ENCODE measurements at regions not wholly inside any gene's neighbourhood (a gene's known extent, or its start where the extent isn't known, plus 50 kb on each side); places are given as distances from the start of the nearest gene placed in this dataset.

DNA sequence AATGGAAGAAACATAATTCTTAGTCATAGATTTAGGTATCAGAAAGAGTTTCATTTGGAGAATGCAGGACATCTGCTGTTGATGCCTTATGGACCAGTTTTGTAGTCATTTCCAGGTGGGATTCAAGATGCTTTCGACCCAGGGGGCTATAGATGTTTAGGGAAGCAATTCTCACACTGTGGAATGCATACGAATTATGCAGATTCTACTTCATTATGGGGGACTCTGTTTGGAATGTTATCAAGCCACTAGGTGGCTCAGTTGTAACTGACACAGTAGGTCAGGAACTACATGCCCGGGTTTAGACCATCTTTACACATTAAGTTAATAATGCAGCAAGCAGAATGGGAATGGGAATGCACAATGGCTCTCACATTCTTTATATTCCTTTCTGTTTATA, 1359.8 kb downstream of the ZPLD1 start:
- ATAC-seq (no peak), DNase-seq (no peak)
- H3K27me3 ChIP-seq (ENCODE audit: insufficient read depth in 3 of 3, low read length in 2 of 3) = no peaks in the 10 kb centered on the region
- no peak overlapping the region for H3K4me3 ChIP-seq
- no peaks in the 10 kb centered on the region for H3K4me1 ChIP-seq
- 21 to 32% (median 29%) methylated on average over 3 of the region's 3 CpGs for WGBS, 3 donors
- intact Hi-C loops (cut with DNase I) = no loop called here
- no peak overlapping the region for H3K27ac ChIP-seq
- H3K9me3 ChIP-seq = no peaks in the 10 kb centered on the region
- H3K36me3 ChIP-seq (ENCODE audit: insufficient read depth in 1 of 2, low read depth in 1 of 2) = no peaks in the 10 kb centered on the region
- TF ChIP-seq, protein P1, sequence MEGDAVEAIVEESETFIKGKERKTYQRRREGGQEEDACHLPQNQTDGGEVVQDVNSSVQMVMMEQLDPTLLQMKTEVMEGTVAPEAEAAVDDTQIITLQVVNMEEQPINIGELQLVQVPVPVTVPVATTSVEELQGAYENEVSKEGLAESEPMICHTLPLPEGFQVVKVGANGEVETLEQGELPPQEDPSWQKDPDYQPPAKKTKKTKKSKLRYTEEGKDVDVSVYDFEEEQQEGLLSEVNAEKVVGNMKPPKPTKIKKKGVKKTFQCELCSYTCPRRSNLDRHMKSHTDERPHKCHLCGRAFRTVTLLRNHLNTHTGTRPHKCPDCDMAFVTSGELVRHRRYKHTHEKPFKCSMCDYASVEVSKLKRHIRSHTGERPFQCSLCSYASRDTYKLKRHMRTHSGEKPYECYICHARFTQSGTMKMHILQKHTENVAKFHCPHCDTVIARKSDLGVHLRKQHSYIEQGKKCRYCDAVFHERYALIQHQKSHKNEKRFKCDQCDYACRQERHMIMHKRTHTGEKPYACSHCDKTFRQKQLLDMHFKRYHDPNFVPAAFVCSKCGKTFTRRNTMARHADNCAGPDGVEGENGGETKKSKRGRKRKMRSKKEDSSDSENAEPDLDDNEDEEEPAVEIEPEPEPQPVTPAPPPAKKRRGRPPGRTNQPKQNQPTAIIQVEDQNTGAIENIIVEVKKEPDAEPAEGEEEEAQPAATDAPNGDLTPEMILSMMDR (IDR thresholded peaks at IDR 0.05) = no peak

DNA sequence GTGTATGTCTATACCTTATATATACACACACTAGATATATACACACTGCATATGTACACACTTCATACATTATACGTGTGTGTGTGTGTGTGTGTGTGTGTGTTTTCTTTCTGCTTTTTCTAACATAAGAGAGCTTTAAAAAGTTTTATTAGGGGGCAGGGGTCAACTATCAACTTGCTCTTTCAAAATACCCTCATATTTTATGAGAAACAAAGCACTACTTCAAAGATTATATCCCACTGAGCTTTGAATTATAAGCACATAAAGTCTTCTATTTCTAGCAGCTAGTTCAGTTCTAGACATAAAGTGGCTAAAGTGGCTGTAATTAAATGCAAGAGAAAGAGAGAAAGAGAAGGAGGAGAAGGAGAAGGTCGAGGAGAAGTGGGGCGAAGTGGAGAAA, 1361.3 kb downstream of the ZPLD1 start:
- DNase-seq (no peak), ATAC-seq (no peak)
- no peak overlapping the region for H3K4me3 ChIP-seq
- H3K36me3 ChIP-seq (ENCODE audit: insufficient read depth in 1 of 2, low read depth in 1 of 2) = no peaks in the 10 kb centered on the region
- H3K4me1 ChIP-seq = no peaks in the 10 kb centered on the region
- H3K27ac ChIP-seq = no peak overlapping the region
- intact Hi-C loops (cut with DNase I) = no loop called here
- no peaks in the 10 kb centered on the region for H3K9me3 ChIP-seq
- no peaks in the 10 kb centered on the region for H3K27me3 ChIP-seq (ENCODE audit: insufficient read depth in 3 of 3, low read length in 2 of 3)
- TF ChIP-seq, protein P1 (IDR thresholded peaks at IDR 0.05) = no peak
- 38 to 60% (median 53%) methylated on average over 3 of the region's 3 CpGs for WGBS, 3 donors

DNA sequence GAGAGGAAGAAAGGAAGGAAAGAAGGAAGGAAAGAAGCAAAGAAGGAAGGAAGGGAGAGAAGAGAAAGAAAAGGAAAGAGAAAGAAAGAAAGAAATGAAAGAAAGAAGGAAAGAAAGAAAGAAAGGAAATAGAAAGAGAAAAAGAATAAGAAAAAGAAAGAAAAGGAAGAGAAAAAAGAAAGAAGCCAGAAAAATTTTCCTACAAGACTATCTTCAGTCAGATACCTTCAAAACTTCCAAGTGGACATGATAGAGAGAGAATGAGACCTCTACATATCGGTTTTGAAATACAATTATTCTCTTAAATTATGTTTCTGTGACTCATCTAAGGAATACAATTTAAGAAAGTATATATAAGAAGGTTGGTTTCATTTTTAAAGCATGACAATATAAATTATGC, 1369.0 kb downstream of the ZPLD1 start:
- Histone ChIP-seq H3K27me3 (ENCODE audit: insufficient read depth in 3 of 3, low read length in 2 of 3) (no peaks in the 10 kb centered on the region), H3K36me3 (ENCODE audit: insufficient read depth in 1 of 2, low read depth in 1 of 2) (no peaks in the 10 kb centered on the region), H3K9me3 (no peaks in the 10 kb centered on the region), H3K4me3 (no peak overlapping the region), H3K27ac (no peak overlapping the region), H3K4me1 (no peaks in the 10 kb centered on the region)
- TF ChIP-seq, protein P1 (IDR thresholded peaks at IDR 0.05) = no peak
- DNase-seq (no peak), ATAC-seq (no peak)
- WGBS, 3 donors = 56 to 72% (median 70%) methylated on average over 1 of the region's 1 CpG
- intact Hi-C loops (cut with DNase I) = no loop called here

DNA sequence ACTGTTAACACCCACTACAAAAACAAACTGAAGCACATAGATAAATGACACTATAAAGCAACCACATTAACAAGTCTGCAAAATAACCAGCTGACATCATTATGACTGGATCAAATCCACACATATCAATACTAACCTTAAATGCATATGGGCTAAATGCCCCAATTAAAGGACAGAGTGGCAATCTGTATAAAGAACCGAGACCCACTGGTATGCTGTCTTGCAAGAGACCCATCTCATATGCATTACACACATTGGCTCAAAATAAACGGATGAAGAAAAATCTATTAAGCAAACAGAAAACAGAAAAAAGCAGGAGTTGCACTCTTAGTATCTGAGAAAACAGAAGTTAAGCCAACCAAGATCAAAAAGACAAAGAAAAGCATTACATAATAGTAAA, 1375.4 kb downstream of the ZPLD1 start:
- H3K27ac ChIP-seq = no peak overlapping the region
- ATAC-seq (no peak), DNase-seq (no peak)
- no peaks in the 10 kb centered on the region for H3K36me3 ChIP-seq (ENCODE audit: insufficient read depth in 1 of 2, low read depth in 1 of 2)
- intact Hi-C loops (cut with DNase I) = no loop called here
- H3K27me3 ChIP-seq (ENCODE audit: insufficient read depth in 3 of 3, low read length in 2 of 3) = no peaks in the 10 kb centered on the region
- H3K4me3 ChIP-seq = no peak overlapping the region
- no peaks in the 10 kb centered on the region for H3K4me1 ChIP-seq
- WGBS, 3 donors = 65 to 81% (median 79%) methylated on average over 2 of the region's 2 CpGs
- peaks cover 7% of the 10 kb centered on the region for H3K9me3 ChIP-seq
- TF ChIP-seq, protein P1 (IDR thresholded peaks at IDR 0.05) = no peak

DNA sequence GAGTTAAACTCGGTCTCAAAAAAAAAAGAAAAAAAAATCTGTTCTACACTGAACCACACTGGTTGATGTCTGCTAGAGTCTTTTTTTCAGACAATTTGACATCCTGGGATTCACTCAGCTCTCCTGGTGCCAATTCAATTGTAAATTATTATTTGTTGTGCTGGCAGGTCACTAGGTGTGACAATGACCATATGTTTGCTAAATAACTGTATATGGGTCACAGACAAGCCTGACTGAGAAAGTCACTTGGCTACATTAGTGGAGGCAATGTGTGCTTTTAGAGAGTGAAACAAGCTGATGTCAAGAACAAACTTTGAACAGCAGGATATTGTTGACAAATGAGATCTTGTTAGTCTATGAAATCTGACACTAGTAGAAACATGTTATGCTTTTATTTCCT, 1379.1 kb downstream of the ZPLD1 start:
- ATAC-seq (no peak), DNase-seq (no peak)
- 73 to 93% (median 82%) methylated on average over 1 of the region's 1 CpG for WGBS, 3 donors
- intact Hi-C loops (cut with DNase I) = no loop called here
- TF ChIP-seq, protein P1 (IDR thresholded peaks at IDR 0.05) = no peak
- no peak overlapping the region for H3K4me3 ChIP-seq
- no peaks in the 10 kb centered on the region for H3K27me3 ChIP-seq (ENCODE audit: insufficient read depth in 3 of 3, low read length in 2 of 3)
- no peaks in the 10 kb centered on the region for H3K4me1 ChIP-seq
- H3K9me3 ChIP-seq = peaks cover 7% of the 10 kb centered on the region
- H3K27ac ChIP-seq = no peak overlapping the region
- no peaks in the 10 kb centered on the region for H3K36me3 ChIP-seq (ENCODE audit: insufficient read depth in 1 of 2, low read depth in 1 of 2)

All from psoas muscle (tissue), 7 donors.